HEK293T (cell line): ENCODE measurements at regions not wholly inside any gene's neighbourhood (a gene's known extent, or its start where the extent isn't known, plus 50 kb on each side); places are given as distances from the start of the nearest gene placed in this dataset.

Experiments used
- BHLHE40 ChIP-seq: fragments of 450-650 bp; IDR thresholded peaks from 2 replicates; pipeline ENCODE4 v1.6.1; 2016; ENCODE audit warnings: mild to moderate bottlenecking, moderate library complexity, borderline replicate concordance
- CTBP1 ChIP-seq: fragments of 450-650 bp; IDR thresholded peaks from 2 replicates; pipeline ENCODE4 v1.6.1; 2016; ENCODE audit warnings: borderline replicate concordance
- ELF4 ChIP-seq: fragments of 450-650 bp; IDR thresholded peaks from 2 replicates; pipeline ENCODE4 v1.6.1; 2017; ENCODE audit warnings: antibody characterized with exemption
- SP1 ChIP-seq: fragments of 450-650 bp; IDR thresholded peaks from 2 replicates; pipeline ENCODE4 v1.6.1; 2017
- SUZ12 ChIP-seq: fragments of 450-650 bp; IDR thresholded peaks from 2 replicates; pipeline ENCODE4 v1.6.1; 2016; ENCODE audit warnings: mild to moderate bottlenecking
- ZNF384 ChIP-seq: fragments of 450-650 bp; IDR thresholded peaks from 2 replicates; pipeline ENCODE4 v1.6.1; 2016

DNA sequence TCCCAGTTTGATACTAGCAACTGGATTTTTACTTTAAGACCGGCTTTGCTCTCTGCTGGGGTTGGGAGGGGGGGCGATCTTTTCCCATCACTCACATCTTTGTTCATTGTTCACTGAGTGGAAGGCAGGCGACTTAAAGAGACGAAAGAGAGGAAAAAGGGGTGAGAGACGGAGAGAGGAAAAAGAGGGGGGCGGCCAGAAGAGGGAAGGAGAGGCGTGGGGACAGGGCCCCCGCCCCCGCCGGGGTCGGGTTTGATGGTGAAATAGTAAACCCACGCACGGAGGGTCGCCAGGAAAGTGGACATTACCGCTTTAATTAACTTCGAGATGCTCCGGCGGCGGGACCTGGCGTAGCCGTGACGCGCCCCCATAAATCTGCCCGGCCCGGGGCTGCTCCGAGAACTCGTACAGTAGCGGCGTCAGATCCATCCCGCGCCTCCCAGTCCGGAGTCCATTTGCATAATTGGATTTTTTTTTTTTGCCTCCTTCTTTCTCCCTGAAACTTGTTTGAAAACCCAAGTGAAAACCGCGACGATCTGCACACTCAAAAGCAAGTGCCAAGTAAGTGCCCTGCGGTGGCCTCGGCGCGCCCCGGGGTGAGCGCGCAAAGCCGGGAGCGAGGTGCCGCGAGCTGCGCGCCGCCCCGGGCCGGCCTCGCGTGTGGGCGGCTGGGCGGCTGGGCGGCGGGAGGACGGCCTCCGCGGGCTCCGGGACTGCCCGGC is 143.9 kb upstream of the ZNF536 start:
- TF ChIP-seq SP1: no peak
- TF ChIP-seq CTBP1: no peak
- no peak for TF ChIP-seq ELF4
- TF ChIP-seq ZNF384: no peak
- TF ChIP-seq BHLHE40: no peak
- no peak for TF ChIP-seq SUZ12
